Naive B cell (primary cell): ENCODE measurements at regions not wholly inside any gene's neighbourhood (a gene's known extent, or its start where the extent isn't known, plus 50 kb on each side); places are given as distances from the start of the nearest gene placed in this dataset.

ENCODE experiments used
- ATAC-seq, 2 donors: fragments of 150-1000 bp; cut with Tn5 transposase; 2 replicates each; pipeline ENCODE4 v1.10.0; 2021; ENCODE audit warnings: low read depth in 2 of 2, mild to moderate bottlenecking in 2 of 2, moderate library complexity in 2 of 2
- DNase-seq: peaks from one replicate; pipeline ENCODE4 v3.0.0; 2022
- H3K27ac Mint-ChIP-seq, 6 donors: one replicate each; pipeline ENCODE4 v1.8.0; 2020 to 2022; ENCODE audit warnings: mild to moderate bottlenecking in 6 of 6, mixed read lengths in 6 of 6, moderate library complexity in 5 of 6, inconsistent platforms in 2 of 6
- H3K27me3 Mint-ChIP-seq, 3 donors: one replicate each; pipeline ENCODE4 v1.8.0; 2021 to 2022; ENCODE audit warnings: mixed read lengths in 3 of 3, mild to moderate bottlenecking in 1 of 3
- H3K36me3 Mint-ChIP-seq, 2 donors: one replicate each; pipeline ENCODE4 v1.8.0; 2020 to 2022; ENCODE audit warnings: mixed read lengths in 2 of 2, inconsistent platforms in 1 of 2, mild to moderate bottlenecking in 1 of 2
- H3K4me1 Mint-ChIP-seq, 3 donors: one replicate each; pipeline ENCODE4 v1.8.0; 2020 to 2022; ENCODE audit warnings: mixed read lengths in 3 of 3, inconsistent platforms in 1 of 3, mild to moderate bottlenecking in 1 of 3, moderate library complexity in 1 of 3
- H3K4me3 Mint-ChIP-seq, 8 donors: one replicate each; pipeline ENCODE4 v1.8.0; 2020 to 2022; ENCODE audit warnings: mild to moderate bottlenecking in 8 of 8, mixed read lengths in 8 of 8, moderate library complexity in 8 of 8, inconsistent platforms in 2 of 8
- H3K9me3 Mint-ChIP-seq, 7 donors: one replicate each; pipeline ENCODE4 v1.8.0; 2020 to 2022; ENCODE audit warnings: mixed read lengths in 7 of 7, mild to moderate bottlenecking in 5 of 7, inconsistent platforms in 2 of 7, moderate library complexity in 1 of 7

- Mint-ChIP-seq H3K9me3 (peaks cover 0 to 11% (median 0%) of the 10 kb centered on the region in 7 donors), H3K4me3 (no peak overlapping the region), H3K36me3 (peaks cover 0 to 7% of the 10 kb centered on the region in 2 donors), H3K27me3 (peaks cover 8 to 11% (median 10%) of the 10 kb centered on the region in 3 donors), H3K27ac (no peak overlapping the region), H3K4me1 (no peaks in the 10 kb centered on the region)
- no peak for ATAC-seq
- no peak for DNase-seq
These were observed 77.6 kb upstream of the FAM216B start for GRCh38 chr13:42703740-42704139.

GRCh38 chr13:42706286-42706685 is 75.1 kb upstream of the FAM216B start:
- Mint-ChIP-seq H3K4me1 (no peaks in the 10 kb centered on the region), H3K36me3 (peaks cover 0 to 7% of the 10 kb centered on the region in 2 donors), H3K27me3 (peaks cover 6 to 11% (median 8%) of the 10 kb centered on the region in 3 donors), H3K4me3 (no peak overlapping the region), H3K27ac (no peak overlapping the region), H3K9me3 (peaks cover 0 to 11% (median 0%) of the 10 kb centered on the region in 7 donors)
- DNase-seq (no peak), ATAC-seq (no peak)

- Mint-ChIP-seq H3K27me3 (peaks cover 8 to 11% (median 11%) of the 10 kb centered on the region in 3 donors), H3K9me3 (peaks cover 0 to 11% (median 0%) of the 10 kb centered on the region in 7 donors), H3K4me3 (no peak overlapping the region), H3K27ac (no peak overlapping the region), H3K4me1 (no peaks in the 10 kb centered on the region), H3K36me3 (peaks cover 0 to 7% of the 10 kb centered on the region in 2 donors)
- no peak for ATAC-seq
- no peak for DNase-seq
These were observed 74.3 kb upstream of the FAM216B start for GRCh38 chr13:42707048-42707447.

- no peak for DNase-seq
- no peaks in the 10 kb centered on the region for H3K4me1 Mint-ChIP-seq
- ATAC-seq: no peak
These were observed 73.8 kb upstream of the FAM216B start for GRCh38 chr13:42707586-42707985.

DNA sequence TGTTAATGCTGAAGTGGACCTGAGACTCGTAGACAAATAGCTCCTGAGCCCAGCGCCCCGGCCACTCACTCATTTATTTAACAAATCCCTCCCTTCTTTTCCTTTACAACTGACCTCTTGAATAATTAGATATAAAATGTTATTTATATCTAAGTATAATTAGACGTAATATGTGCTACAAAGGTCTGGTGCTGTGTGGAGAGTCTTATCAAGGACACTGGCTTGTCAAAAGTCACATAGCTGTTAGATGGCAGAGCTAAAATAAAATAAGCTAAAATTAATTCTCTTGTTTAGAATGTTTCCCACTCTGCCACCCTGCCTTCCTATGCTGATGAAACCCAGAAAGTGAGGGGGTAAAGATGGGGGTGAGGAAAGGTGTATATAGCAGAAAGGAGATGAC is 73.0 kb upstream of the FAM216B start:
- Mint-ChIP-seq H3K27ac (no peak overlapping the region), H3K36me3 (peaks cover 0 to 7% of the 10 kb centered on the region in 2 donors), H3K4me3 (no peak overlapping the region), H3K9me3 (peaks cover 0 to 11% (median 2%) of the 10 kb centered on the region in 7 donors), H3K4me1 (no peaks in the 10 kb centered on the region), H3K27me3 (peaks cover 4 to 8% (median 8%) of the 10 kb centered on the region in 3 donors)
- no peak for DNase-seq
- ATAC-seq: no peak

More at GRCh38 chr13:42707586-42707985, 73.8 kb upstream of the FAM216B start:
- H3K9me3 Mint-ChIP-seq: peaks cover 0 to 11% (median 2%) of the 10 kb centered on the region in 7 donors
- peaks cover 0 to 7% of the 10 kb centered on the region in 2 donors for H3K36me3 Mint-ChIP-seq
- H3K4me3 Mint-ChIP-seq: no peak overlapping the region
- H3K27ac Mint-ChIP-seq: no peak overlapping the region
- H3K27me3 Mint-ChIP-seq: peaks cover 7 to 8% (median 8%) of the 10 kb centered on the region in 3 donors

DNA sequence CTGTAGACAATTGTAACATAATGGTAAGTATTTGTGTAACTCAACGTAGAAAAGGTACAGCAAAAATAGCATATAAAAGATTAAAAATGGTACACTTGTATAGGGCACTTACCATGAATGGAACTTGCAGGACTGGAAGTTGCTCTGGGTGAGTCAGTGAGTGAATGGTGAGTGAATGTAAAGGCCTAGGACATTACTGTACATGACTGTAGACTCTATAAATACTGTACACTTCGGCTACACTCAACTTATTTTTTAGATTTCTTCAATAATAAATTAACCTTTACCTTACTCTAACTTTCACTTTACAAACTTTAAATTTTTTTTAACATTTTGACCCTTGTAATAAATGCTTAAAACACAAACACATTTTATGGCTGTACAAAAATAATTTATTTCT is 72.1 kb upstream of the FAM216B start:
- Mint-ChIP-seq H3K9me3 (peaks cover 0 to 11% (median 2%) of the 10 kb centered on the region in 7 donors), H3K27ac (no peak overlapping the region), H3K4me1 (no peaks in the 10 kb centered on the region), H3K27me3 (peaks cover 8 to 11% (median 10%) of the 10 kb centered on the region in 3 donors), H3K4me3 (no peak overlapping the region), H3K36me3 (peaks cover 0 to 7% of the 10 kb centered on the region in 2 donors)
- DNase-seq (no peak), ATAC-seq (no peak)

DNA sequence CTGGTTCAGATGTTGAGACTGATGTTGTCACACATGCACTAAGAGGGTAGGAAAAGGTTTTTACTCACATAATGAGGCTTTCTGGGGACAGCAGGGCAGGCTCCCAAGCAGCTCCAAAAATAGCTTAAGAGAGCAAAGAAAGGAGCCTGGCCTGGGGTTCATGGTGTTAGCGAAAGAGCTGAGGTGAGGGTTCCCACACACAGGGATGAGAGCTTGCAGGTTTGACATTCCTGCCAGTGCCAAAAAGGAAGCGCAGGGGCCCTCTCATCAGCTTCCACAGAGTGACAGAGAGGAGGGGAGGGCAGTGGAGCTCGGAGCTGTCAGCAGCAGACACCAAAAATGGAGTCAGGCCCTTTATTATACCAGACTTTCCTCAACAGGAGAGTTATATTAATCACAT is 65.5 kb upstream of the FAM216B start:
- no peaks in the 10 kb centered on the region for H3K36me3 Mint-ChIP-seq

DNA sequence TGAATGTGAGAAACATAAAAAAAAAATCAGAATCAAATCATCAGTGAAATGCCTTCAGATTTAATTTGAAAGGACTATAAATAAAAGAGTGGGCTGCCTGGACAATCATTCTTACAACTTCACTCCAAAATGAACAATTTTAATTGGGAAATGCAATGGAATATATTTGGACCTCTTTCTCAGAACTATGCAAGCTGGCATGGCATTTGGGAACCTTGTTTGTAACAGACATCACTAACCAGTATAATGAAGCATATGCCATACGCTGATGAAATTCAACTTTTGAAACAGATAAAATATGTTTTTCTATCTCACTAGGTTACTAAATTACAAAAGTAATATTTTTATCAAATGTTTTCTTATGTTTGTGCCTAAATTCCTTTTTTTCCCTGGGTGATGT is 64.2 kb upstream of the FAM216B start:
- Mint-ChIP-seq H3K27ac (no peak overlapping the region), H3K36me3 (no peaks in the 10 kb centered on the region)
- no peak for ATAC-seq

More for the DNA sequence above, 65.5 kb upstream of the FAM216B start:
- ATAC-seq (no peak), DNase-seq (no peak)
- peaks cover 0 to 3% (median 0%) of the 10 kb centered on the region in 7 donors for H3K9me3 Mint-ChIP-seq
- H3K27ac Mint-ChIP-seq: no peak overlapping the region
- no peak overlapping the region for H3K4me3 Mint-ChIP-seq
- H3K27me3 Mint-ChIP-seq: peaks cover 11 to 22% (median 15%) of the 10 kb centered on the region in 3 donors
- H3K4me1 Mint-ChIP-seq: no peaks in the 10 kb centered on the region

GRCh38 chr13:42720113-42720857 is 61.1 kb upstream of the FAM216B start:
- no peak overlapping the region for H3K27ac Mint-ChIP-seq
- no peak overlapping the region for H3K4me3 Mint-ChIP-seq
- no peaks in the 10 kb centered on the region for H3K36me3 Mint-ChIP-seq
- H3K27me3 Mint-ChIP-seq: peaks cover 8 to 12% (median 11%) of the 10 kb centered on the region in 3 donors
- peaks cover 0 to 1% (median 0%) of the 10 kb centered on the region in 7 donors for H3K9me3 Mint-ChIP-seq
- H3K4me1 Mint-ChIP-seq: no peaks in the 10 kb centered on the region
- DNase-seq (no peak), ATAC-seq (no peak)

More for the DNA sequence above, 64.2 kb upstream of the FAM216B start:
- H3K27me3 Mint-ChIP-seq: peaks cover 11 to 17% (median 15%) of the 10 kb centered on the region in 3 donors
- peaks cover 0 to 3% (median 0%) of the 10 kb centered on the region in 7 donors for H3K9me3 Mint-ChIP-seq
- H3K4me1 Mint-ChIP-seq: no peaks in the 10 kb centered on the region
- no peak overlapping the region for H3K4me3 Mint-ChIP-seq
- DNase-seq: no peak

- no peak for DNase-seq
- H3K9me3 Mint-ChIP-seq: peaks cover 0 to 5% (median 0%) of the 10 kb centered on the region in 7 donors
- no peak for ATAC-seq
- H3K36me3 Mint-ChIP-seq: no peaks in the 10 kb centered on the region
- H3K27ac Mint-ChIP-seq: no peak overlapping the region
- no peak overlapping the region for H3K4me3 Mint-ChIP-seq
- peaks cover 8 to 11% (median 10%) of the 10 kb centered on the region in 3 donors for H3K27me3 Mint-ChIP-seq
- no peaks in the 10 kb centered on the region for H3K4me1 Mint-ChIP-seq
These were observed 60.5 kb upstream of the FAM216B start for GRCh38 chr13:42720858-42721219.

DNA sequence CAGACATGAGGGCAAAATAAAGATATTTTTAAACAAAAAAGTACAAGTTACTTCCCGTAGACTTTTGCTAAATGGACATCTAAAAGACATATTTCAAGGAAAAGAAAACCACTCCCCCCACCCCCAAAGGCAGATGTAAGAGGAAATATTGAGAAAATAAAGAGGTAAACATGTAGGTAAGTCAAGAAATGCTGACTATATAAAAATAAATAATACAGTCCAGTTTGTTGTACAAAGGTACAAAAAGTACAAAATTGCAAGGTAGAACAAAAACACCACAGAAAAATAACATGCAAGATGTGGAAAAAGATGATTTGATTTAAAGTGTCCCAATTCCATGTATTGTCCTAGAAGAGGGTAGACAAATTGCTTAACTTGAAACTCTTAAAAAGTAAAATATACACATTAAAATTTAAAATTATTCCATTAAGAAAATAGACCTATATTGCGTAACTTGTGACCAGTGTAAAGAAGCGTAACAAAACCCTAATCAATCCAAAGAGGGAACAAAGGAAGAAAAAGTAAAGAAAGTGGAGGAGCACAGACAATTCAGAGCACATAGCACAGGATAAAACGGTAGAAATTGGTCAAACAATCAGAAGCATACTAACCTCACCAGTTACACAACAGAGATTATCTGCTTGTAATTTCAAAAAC is 58.4 kb upstream of the FAM216B start:
- Mint-ChIP-seq H3K4me3 (no peak overlapping the region), H3K4me1 (no peaks in the 10 kb centered on the region)

GRCh38 chr13:42728507-42729180 is 52.7 kb upstream of the FAM216B start:
- ATAC-seq (no peak), DNase-seq (no peak)
- H3K36me3 Mint-ChIP-seq: no peaks in the 10 kb centered on the region
- H3K27ac Mint-ChIP-seq: peak overlapping the region in 1 of 6 donors; percentile 7
- no peak overlapping the region for H3K4me3 Mint-ChIP-seq
- H3K9me3 Mint-ChIP-seq: peaks cover 0 to 14% (median 5%) of the 10 kb centered on the region in 7 donors
- H3K27me3 Mint-ChIP-seq: peaks cover 5 to 6% (median 5%) of the 10 kb centered on the region in 3 donors
- no peaks in the 10 kb centered on the region for H3K4me1 Mint-ChIP-seq

More for the DNA sequence above, 58.4 kb upstream of the FAM216B start:
- ATAC-seq (no peak), DNase-seq (no peak)
- Mint-ChIP-seq H3K36me3 (no peaks in the 10 kb centered on the region), H3K9me3 (peaks cover 0 to 14% (median 5%) of the 10 kb centered on the region in 7 donors), H3K27ac (no peak overlapping the region), H3K27me3 (peaks cover 8 to 16% (median 13%) of the 10 kb centered on the region in 3 donors)

- H3K4me3 Mint-ChIP-seq: no peak overlapping the region
- H3K27ac Mint-ChIP-seq: no peak overlapping the region
- peaks cover 0 to 14% (median 5%) of the 10 kb centered on the region in 7 donors for H3K9me3 Mint-ChIP-seq
- peaks cover 5 to 6% (median 5%) of the 10 kb centered on the region in 3 donors for H3K27me3 Mint-ChIP-seq
- no peak for DNase-seq
- H3K4me1 Mint-ChIP-seq: no peaks in the 10 kb centered on the region
- no peak for ATAC-seq
- no peaks in the 10 kb centered on the region for H3K36me3 Mint-ChIP-seq
These were observed 51.5 kb upstream of the FAM216B start for GRCh38 chr13:42729857-42730402.
